SKM-1 treated with dmso at 0.1 percent for 144 hours (cell line): ENCODE measurements at regions not wholly inside any gene's neighbourhood (a gene's known extent, or its start where the extent isn't known, plus 50 kb on each side); places are given as distances from the start of the nearest gene placed in this dataset.

ENCODE experiments used
- DNase-seq: peaks from one replicate; lab custom pipeline; 2025; ENCODE audit not compliant: unreplicated experiment; lab: John Stamatoyannopoulos, UW

GRCh38 chr11:79953629-79954028, 512.8 kb upstream of the TENM4 start:
- no peak for DNase-seq

GRCh38 chr11:79950741-79951140, 509.9 kb upstream of the TENM4 start:
- DNase-seq, result no peak

- no peak for DNase-seq
Observed at GRCh38 chr11:79950172-79950571, 509.3 kb upstream of the TENM4 start.

- DNase-seq, result no peak
Observed at GRCh38 chr11:79949574-79949973, 508.7 kb upstream of the TENM4 start.

GRCh38 chr11:79942646-79943045, 501.8 kb upstream of the TENM4 start:
- no peak for DNase-seq

- no peak for DNase-seq
Observed at GRCh38 chr11:79942090-79942489, 501.3 kb upstream of the TENM4 start.

GRCh38 chr11:79940974-79941735, 500.3 kb upstream of the TENM4 start:
- no peak for DNase-seq

- no peak for DNase-seq
Observed at GRCh38 chr11:79940165-79940564, 499.3 kb upstream of the TENM4 start.

GRCh38 chr11:79939111-79939510, 498.3 kb upstream of the TENM4 start:
- DNase-seq, result no peak

GRCh38 chr11:79937676-79938334, 497.0 kb upstream of the TENM4 start:
- no peak for DNase-seq

GRCh38 chr11:79932612-79933011, 491.8 kb upstream of the TENM4 start:
- no peak for DNase-seq

GRCh38 chr11:79931692-79932091, 490.9 kb upstream of the TENM4 start:
- no peak for DNase-seq

GRCh38 chr11:79926707-79927106, 485.9 kb upstream of the TENM4 start:
- no peak for DNase-seq

- no peak for DNase-seq
Observed at GRCh38 chr11:79925570-79925969, 484.7 kb upstream of the TENM4 start.

GRCh38 chr11:79922641-79923040, 481.8 kb upstream of the TENM4 start:
- DNase-seq, result no peak

GRCh38 chr11:79920480-79920879, 479.6 kb upstream of the TENM4 start:
- DNase-seq, result no peak

- DNase-seq, result no peak
Observed at GRCh38 chr11:79919350-79919749, 478.5 kb upstream of the TENM4 start.

- no peak for DNase-seq
Observed at GRCh38 chr11:79918846-79919245, 478.0 kb upstream of the TENM4 start.

- no peak for DNase-seq
Observed at GRCh38 chr11:79906164-79906563, 465.3 kb upstream of the TENM4 start.

GRCh38 chr11:79902493-79902892, 461.7 kb upstream of the TENM4 start:
- DNase-seq, result no peak

GRCh38 chr11:79897896-79898295, 457.1 kb upstream of the TENM4 start:
- DNase-seq, result no peak

GRCh38 chr11:79896258-79896657, 455.4 kb upstream of the TENM4 start:
- DNase-seq, result no peak

- DNase-seq, result no peak
Observed at GRCh38 chr11:79894111-79894510, 453.3 kb upstream of the TENM4 start.
